CD4-positive, alpha-beta T cell treated with Interleukin-12 subunit alpha and Interleukin-12 subunit beta, for 1 hour (primary cell): ENCODE measurements at regions not wholly inside any gene's neighbourhood (a gene's known extent, or its start where the extent isn't known, plus 50 kb on each side); places are given as distances from the start of the nearest gene placed in this dataset.

ENCODE experiments used
- DNase-seq: peaks from one replicate; pipeline ENCODE4 v3.0.0-alpha.2; 2020

- DNase-seq: no peak
Observed at GRCh38 chr1:61627365-61627764, 97.6 kb downstream of the TM2D1 start.

- no peak for DNase-seq
Observed at GRCh38 chr1:61626816-61627215, 98.1 kb downstream of the TM2D1 start.

- DNase-seq: no peak
Observed at GRCh38 chr1:61623852-61624251, 101.1 kb downstream of the TM2D1 start.

- DNase-seq: no peak
Observed at GRCh38 chr1:61620536-61620935, 104.4 kb downstream of the TM2D1 start.

- no peak for DNase-seq
Observed at GRCh38 chr1:61618755-61619154, 106.2 kb downstream of the TM2D1 start.

GRCh38 chr1:61618193-61618592 is 106.7 kb downstream of the TM2D1 start:
- DNase-seq: no peak

- DNase-seq: no peak
Observed at GRCh38 chr1:61616830-61617229, 108.1 kb downstream of the TM2D1 start.

- DNase-seq: no peak
Observed at GRCh38 chr1:61612602-61613001, 112.3 kb downstream of the TM2D1 start.

GRCh38 chr1:61609040-61609439 is 115.9 kb downstream of the TM2D1 start:
- no peak for DNase-seq

GRCh38 chr1:61607448-61607847 is 117.5 kb downstream of the TM2D1 start:
- no peak for DNase-seq

- DNase-seq: no peak
Observed at GRCh38 chr1:61606448-61607312, 118.3 kb downstream of the TM2D1 start.

- DNase-seq: no peak
Observed at GRCh38 chr1:61605607-61606321, 119.2 kb downstream of the TM2D1 start.

GRCh38 chr1:61604684-61605083 is 120.3 kb downstream of the TM2D1 start:
- DNase-seq: no peak

GRCh38 chr1:61604261-61604660 is 120.7 kb downstream of the TM2D1 start:
- DNase-seq: no peak

- no peak for DNase-seq
Observed at GRCh38 chr1:61602663-61603062, 122.3 kb downstream of the TM2D1 start.

- no peak for DNase-seq
Observed at GRCh38 chr1:61597601-61598000, 127.3 kb downstream of the TM2D1 start.

- DNase-seq: no peak
Observed at GRCh38 chr1:61593331-61593730, 131.6 kb downstream of the TM2D1 start.

GRCh38 chr1:61591351-61591750 is 133.6 kb downstream of the TM2D1 start:
- no peak for DNase-seq

GRCh38 chr1:61588736-61589672 is 135.9 kb downstream of the TM2D1 start:
- DNase-seq: peak; percentile 48

GRCh38 chr1:61585714-61586113 is 139.2 kb downstream of the TM2D1 start:
- no peak for DNase-seq

- no peak for DNase-seq
Observed at GRCh38 chr1:61583703-61584102, 141.2 kb downstream of the TM2D1 start.

GRCh38 chr1:61581251-61581650 is 143.7 kb downstream of the TM2D1 start:
- DNase-seq: no peak

- DNase-seq: no peak
Observed at GRCh38 chr1:61580417-61580816, 144.5 kb downstream of the TM2D1 start.
